NT2/D1 (cell line): ENCODE measurements at regions not wholly inside any gene's neighbourhood (a gene's known extent, or its start where the extent isn't known, plus 50 kb on each side); places are given as distances from the start of the nearest gene placed in this dataset.

Experiments
- YY1 ChIP-seq: IDR thresholded peaks from 2 replicates; pipeline ENCODE4 v1.6.1; 2011; ENCODE audit not compliant: insufficient read length, insufficient read depth
- ZNF274 ChIP-seq: IDR thresholded peaks from 2 replicates; pipeline ENCODE4 v1.6.1; 2011; ENCODE audit warnings: mild to moderate bottlenecking, low read depth, low read length

DNA sequence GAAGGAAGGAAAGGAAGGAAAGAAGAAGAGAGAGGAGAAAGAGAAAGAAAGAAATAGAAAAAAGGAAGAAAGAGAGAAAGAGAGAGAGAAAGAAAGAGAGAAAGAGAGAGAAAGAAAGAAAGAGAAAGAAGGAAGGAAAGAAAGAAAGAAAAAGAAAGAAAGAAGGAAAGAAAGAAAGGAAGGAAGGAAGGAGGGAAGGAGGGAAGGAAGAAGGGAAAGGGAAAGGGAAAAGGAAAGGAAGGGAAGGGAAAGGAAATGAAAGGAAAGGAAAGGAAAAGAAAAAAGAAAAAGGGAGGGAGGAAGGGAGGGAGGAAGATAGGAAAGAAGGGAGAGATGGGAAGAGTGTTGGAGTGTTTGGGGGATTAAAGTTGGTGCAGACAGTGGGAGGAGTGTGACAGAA lies 450.1 kb downstream of the GBE1 start:
- TF ChIP-seq ZNF274: no peak
- no peak for TF ChIP-seq YY1
